HCT116 (cell line): ENCODE measurements at regions not wholly inside any gene's neighbourhood (a gene's known extent, or its start where the extent isn't known, plus 50 kb on each side); places are given as distances from the start of the nearest gene placed in this dataset.

Experiments
- ATAC-seq: fragments of 200-7000 bp; cut with Tn5 transposase; 2 replicates; pipeline ENCODE4 v1.9.1; 2020; ENCODE audit warnings: mild to moderate bottlenecking, moderate library complexity
- BruUV-seq: library from RNA; stranded (reverse); fragments of 400-500 nt; replicated peaks from 2 replicates; lab custom pipeline; 2021; lab: Mats Ljungman, UMichigan
- CTCF ChIA-PET: fragments of 300-600 bp; sonication (Branson Sonifier 250); formaldehyde crosslinking; loops from one replicate; lab custom pipeline; 2021; ENCODE audit warnings: antibody characterized with exemption; lab: Charles Lee
- POLR2A ChIA-PET: fragments of 300-600, 350-600 bp; sonication (Branson Sonifier 250); formaldehyde crosslinking; loops from one replicate; lab custom pipeline; 2021; ENCODE audit warnings: antibody characterized with exemption; lab: Charles Lee
- RAD21 ChIA-PET, 2 experiments: fragments of 300-600 bp; sonication (Branson Sonifier 250); formaldehyde crosslinking; loops; one replicate each; lab custom pipeline; 2023; ENCODE audit warnings: low total read pairs in 2 of 2; ENCODE audit not compliant: uncharacterized antibody in 2 of 2, unreplicated experiment in 2 of 2, low non-redundant PET in 1 of 2; lab: Charles Lee
- DNase-seq: peaks from one replicate; pipeline ENCODE4 v3.0.0-alpha.2; 2010; ENCODE audit warnings: low read depth, low spot score
- H2AFZ ChIP-seq: fragments of 200-600 bp; shearing (Covaris generic), sonication (generic); 2 replicates; pipeline ENCODE4 v1.6.1; 2017; ENCODE audit warnings: low read depth, mixed run types, mixed read lengths, antibody characterized with exemption, low read length; ENCODE audit not compliant: poor library complexity, severe bottlenecking
- H3K27ac ChIP-seq: 2 replicates; pipeline ENCODE4 v1.5.1; 2012; ENCODE audit warnings: low read depth, low read length
- H3K27me3 ChIP-seq: fragments of 200-600 bp; sonication (generic); 2 replicates; pipeline ENCODE4 v1.6.1; 2016; ENCODE audit warnings: mixed run types, low read length, mixed read lengths; ENCODE audit not compliant: insufficient read depth
- H3K36me3 ChIP-seq, 2 experiments: fragments of 200-500 bp in 1 of 2; fragments of 200-600 bp in 1 of 2; sonication (Bioruptor generic) in 1 of 2; sonication (generic) in 1 of 2; 2 replicates each; pipeline versions ENCODE4 v1.5.1 to v1.6.1; 2014 to 2016; ENCODE audit warnings: low read length in 2 of 2, inconsistent platforms in 1 of 2, mixed read lengths in 1 of 2, mixed run types in 1 of 2; ENCODE audit not compliant: insufficient read depth in 2 of 2, control insufficient read depth in 1 of 2
- H3K4me1 ChIP-seq, 2 experiments: fragments of 200-600 bp in 1 of 2; sonication (generic) in 1 of 2; 2 replicates each; pipeline versions ENCODE4 v1.5.1 to v1.6.1; 2012 to 2017; ENCODE audit warnings: low read length in 2 of 2, inconsistent platforms in 1 of 2, mild to moderate bottlenecking in 1 of 2, mixed read lengths in 1 of 2, mixed run types in 1 of 2, moderate library complexity in 1 of 2; ENCODE audit not compliant: insufficient read depth in 2 of 2, control insufficient read depth in 1 of 2
- H3K4me2 ChIP-seq: fragments of 200-600 bp; sonication (generic); 2 replicates; pipeline ENCODE4 v1.6.1; 2017; ENCODE audit warnings: mixed run types, low read length, mixed read lengths
- H3K4me3 ChIP-seq, 2 experiments: fragments of 200-600 bp in 1 of 2; sonication (generic) in 1 of 2; replicated peaks in 1 of 2; 2 replicates each; pipeline ENCODE4 v1.5.1; 2011 to 2016; ENCODE audit warnings: low read length in 2 of 2, control low read depth in 1 of 2, low read depth in 1 of 2, mild to moderate bottlenecking in 1 of 2, mixed read lengths in 1 of 2, mixed run types in 1 of 2
- H3K79me2 ChIP-seq: fragments of 200-600 bp; sonication (generic); 2 replicates; pipeline ENCODE4 v1.6.1; 2017; ENCODE audit warnings: mild to moderate bottlenecking, mixed run types, low read length, moderate library complexity, mixed read lengths; ENCODE audit not compliant: insufficient read depth
- H3K9ac ChIP-seq: fragments of 200-600 bp; sonication (generic); 2 replicates; pipeline ENCODE4 v1.6.1; 2016; ENCODE audit warnings: low read length, mixed read lengths
- H3K9me2 ChIP-seq: fragments of 200-600 bp; sonication (generic), shearing (Covaris generic); 2 replicates; pipeline ENCODE4 v1.6.1; 2017; ENCODE audit warnings: mixed run types, mild to moderate bottlenecking, moderate library complexity; ENCODE audit not compliant: insufficient read depth
- H3K9me3 ChIP-seq, 2 experiments: fragments of 200-500 bp in 1 of 2; fragments of 200-600 bp in 1 of 2; sonication (Bioruptor generic) in 1 of 2; sonication (generic) in 1 of 2; 2 replicates each; pipeline ENCODE4 v1.6.1; 2014 to 2017; ENCODE audit warnings: low read length in 2 of 2, mixed read lengths in 2 of 2, inconsistent platforms in 1 of 2, low read depth in 1 of 2, mild to moderate bottlenecking in 1 of 2, mixed run types in 1 of 2, moderate library complexity in 1 of 2; ENCODE audit not compliant: control insufficient read depth in 1 of 2, insufficient read depth in 1 of 2
- H4K20me1 ChIP-seq: fragments of 200-600 bp; sonication (generic), shearing (Covaris generic); 2 replicates; pipeline ENCODE4 v1.6.1; 2017; ENCODE audit warnings: mixed run types, mild to moderate bottlenecking, moderate library complexity; ENCODE audit not compliant: insufficient read depth
- ATF3 ChIP-seq: IDR thresholded peaks from 2 replicates; pipeline ENCODE4 v1.6.1; 2012
- CEBPB ChIP-seq: IDR thresholded peaks from 2 replicates; pipeline ENCODE4 v1.6.1; 2012; ENCODE audit warnings: low read depth
- EGR1 ChIP-seq: IDR thresholded peaks from 2 replicates; pipeline ENCODE4 v1.6.1; 2012; ENCODE audit warnings: low read depth
- ELF1 ChIP-seq: IDR thresholded peaks from 2 replicates; pipeline ENCODE4 v1.6.1; 2012; ENCODE audit warnings: low read depth, borderline replicate concordance
- EZH2 ChIP-seq: fragments of 200-600 bp; sonication (generic); IDR thresholded peaks from 2 replicates; pipeline ENCODE4 v1.6.1; 2017; ENCODE audit warnings: antibody characterized with exemption, mixed run types
- EZH2phosphoT487 ChIP-seq: fragments of 200-600 bp; IDR thresholded peaks from 2 replicates; pipeline ENCODE4 v1.6.1; 2018; ENCODE audit warnings: antibody characterized with exemption, borderline replicate concordance
- FOSL1 ChIP-seq: IDR thresholded peaks from 2 replicates; pipeline ENCODE4 v1.6.1; 2012; ENCODE audit warnings: low read depth
- JUND ChIP-seq: IDR thresholded peaks from 2 replicates; pipeline ENCODE4 v1.6.1; 2012
- MAX ChIP-seq: IDR thresholded peaks from 2 replicates; pipeline ENCODE4 v1.6.1; 2012
- POLR2A ChIP-seq: IDR thresholded peaks from 2 replicates; pipeline ENCODE4 v1.7.0; 2011; ENCODE audit warnings: borderline replicate concordance; ENCODE audit not compliant: insufficient read depth, insufficient read length; ENCODE audit errors: extremely low read depth
- POLR2AphosphoS5 ChIP-seq: IDR thresholded peaks from 2 replicates; pipeline ENCODE4 v1.6.1; 2011; ENCODE audit warnings: mild to moderate bottlenecking, low read depth, low read length, moderate library complexity
- RAD21 ChIP-seq: IDR thresholded peaks from 2 replicates; pipeline ENCODE4 v1.6.1; 2012; ENCODE audit warnings: low read depth, mild to moderate bottlenecking
- SP1 ChIP-seq: IDR thresholded peaks from 2 replicates; pipeline ENCODE4 v1.6.1; 2012; ENCODE audit warnings: low read depth
- SRF ChIP-seq: IDR thresholded peaks from 2 replicates; pipeline ENCODE4 v1.6.1; 2012; ENCODE audit warnings: low read depth
- TCF7L2 ChIP-seq: IDR thresholded peaks from 2 replicates; pipeline ENCODE4 v1.7.0; 2011; ENCODE audit warnings: borderline replicate concordance, inconsistent platforms; ENCODE audit not compliant: insufficient read depth, insufficient read length; ENCODE audit errors: extremely low read depth
- ZBTB33 ChIP-seq: IDR thresholded peaks from 2 replicates; pipeline ENCODE4 v1.6.1; 2011; ENCODE audit warnings: mild to moderate bottlenecking, low read length, moderate library complexity; ENCODE audit not compliant: insufficient replicate concordance; ENCODE audit errors: extremely low read depth
- ZFX ChIP-seq: fragments of 450-650 bp; IDR thresholded peaks from 2 replicates; pipeline ENCODE4 v1.6.1; 2017
- intact Hi-C: fragments of 100-400 bp; cut with micrococcal nuclease; formaldehyde crosslinking; loops from 2 replicates; pipeline ENCODE4 v1.10.0; 2022

- no TSS peak for BruUV-seq
These were observed 962.9 kb downstream of the VRK1 start for GRCh38 chr14:97760050-97760449.

GRCh38 chr14:97762386-97762785 lies 965.2 kb downstream of the VRK1 start:
- Histone ChIP-seq H3K27ac (no peak overlapping the region), H3K4me1 (no peaks in the 10 kb centered on the region), H3K4me3 (no peak overlapping the region), H2AFZ (no peak overlapping the region), H3K4me2 (no peak overlapping the region), H3K27me3 (0 out of 2 replicates have a peak, but pooled peaks cover 2% of the 10 kb centered on the region), H3K9ac (no peak overlapping the region), H3K79me2 (no peaks in the 10 kb centered on the region), H4K20me1 (no peaks in the 10 kb centered on the region), H3K9me3 (no peaks in the 10 kb centered on the region), H3K36me3 (no peaks in the 10 kb centered on the region), H3K9me2 (no peaks in the 10 kb centered on the region)
- CTCF ChIA-PET: no interaction called here
- no peak for DNase-seq
- no TSS peak for BruUV-seq
- POLR2A ChIA-PET: no interaction called here
- RAD21 ChIA-PET: no interaction called here
- no peak for ATAC-seq
- TF ChIP-seq FOSL1 (no peak), MAX (no peak), ZFX (no peak), CEBPB (no peak), SRF (no peak), TCF7L2 (no peak), EZH2phosphoT487 (no peak), SP1 (no peak), POLR2A (no peak), ATF3 (no peak), ELF1 (no peak), POLR2AphosphoS5 (no peak), JUND (no peak), ZBTB33 (no peak), RAD21 (no peak)
- intact Hi-C loops: no loop called here

More at GRCh38 chr14:97760050-97760449, 962.9 kb downstream of the VRK1 start:
- TF ChIP-seq EZH2: no peak
- TF ChIP-seq EGR1: no peak
- TF ChIP-seq, all 23 proteins: peak for 0
- no peaks in the 10 kb centered on the region for H3K9me3 ChIP-seq
- 0 out of 2 replicates have a peak, but pooled peaks cover 2% of the 10 kb centered on the region for H3K27me3 ChIP-seq
- DNase-seq (no peak), ATAC-seq (no peak)
- H4K20me1 ChIP-seq: no peaks in the 10 kb centered on the region
- no peak overlapping the region for H3K4me3 ChIP-seq
- no peaks in the 10 kb centered on the region for H3K79me2 ChIP-seq
- H3K9ac ChIP-seq: no peak overlapping the region
- no peak overlapping the region for H3K27ac ChIP-seq
- ChIA-PET CTCF (no interaction called here), POLR2A (no interaction called here), RAD21 (no interaction called here)
- H3K4me1 ChIP-seq: no peaks in the 10 kb centered on the region
- no peak overlapping the region for H2AFZ ChIP-seq
- intact Hi-C loops: no loop called here
- H3K9me2 ChIP-seq: no peaks in the 10 kb centered on the region
- H3K36me3 ChIP-seq: no peaks in the 10 kb centered on the region
- H3K4me2 ChIP-seq: no peak overlapping the region
